Activated CD4-positive, alpha-beta T cell treated with anti-CD3 and anti-CD28 coated beads, Interleukin-2, amount 50 U/mL, for 4 hours (primary cell): ENCODE measurements at regions not wholly inside any gene's neighbourhood (a gene's known extent, or its start where the extent isn't known, plus 50 kb on each side); places are given as distances from the start of the nearest gene placed in this dataset.

ENCODE experiments used
- DNase-seq, 2 experiments: peaks; one replicate each; pipeline ENCODE4 v3.0.0-alpha.2; 2020

DNA sequence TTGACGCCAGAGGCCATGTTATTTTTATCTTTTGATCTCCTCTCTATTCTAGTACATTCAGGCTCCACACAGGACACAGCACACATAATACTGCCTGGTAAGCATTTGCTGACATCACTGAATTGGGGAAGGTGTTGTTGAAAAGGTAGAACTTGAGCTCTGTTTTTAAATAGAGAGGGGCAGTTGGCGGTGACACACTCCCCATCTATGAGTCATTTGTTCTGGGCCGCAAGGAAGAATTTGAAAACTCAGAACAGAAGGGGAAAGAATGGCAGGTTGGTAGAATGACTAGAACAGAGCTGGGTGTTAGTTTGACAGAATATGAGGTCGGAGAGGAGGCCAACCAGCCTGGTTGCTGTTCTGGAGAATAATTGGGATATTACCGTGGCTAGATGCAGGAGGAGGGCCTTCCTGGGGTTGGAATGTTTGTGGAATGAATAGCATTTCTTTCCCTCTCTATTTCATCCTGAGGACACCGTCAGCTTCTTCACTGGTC, 52.1 kb upstream of the ERRFI1 start:
- DNase-seq = no peak

DNA sequence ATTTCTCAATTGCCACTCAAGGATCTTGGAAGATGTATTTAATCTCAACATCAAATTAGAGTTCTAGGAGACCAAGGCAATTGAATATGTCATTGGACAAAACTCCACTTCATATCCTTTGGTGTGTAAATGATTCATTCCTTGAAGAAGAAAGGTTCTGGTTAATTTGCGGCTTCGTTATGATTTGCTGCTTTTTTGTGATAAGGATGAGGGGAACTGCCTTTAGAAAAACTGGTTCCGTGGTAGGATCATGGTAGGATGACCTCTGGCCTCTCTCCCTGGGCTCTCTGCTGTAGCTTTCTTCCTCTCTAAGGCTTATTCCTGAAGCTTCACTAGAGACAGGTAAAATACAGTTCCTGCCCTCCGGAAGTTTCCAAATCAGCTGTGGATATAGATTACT, 51.5 kb upstream of the ERRFI1 start:
- no peak for DNase-seq

DNA sequence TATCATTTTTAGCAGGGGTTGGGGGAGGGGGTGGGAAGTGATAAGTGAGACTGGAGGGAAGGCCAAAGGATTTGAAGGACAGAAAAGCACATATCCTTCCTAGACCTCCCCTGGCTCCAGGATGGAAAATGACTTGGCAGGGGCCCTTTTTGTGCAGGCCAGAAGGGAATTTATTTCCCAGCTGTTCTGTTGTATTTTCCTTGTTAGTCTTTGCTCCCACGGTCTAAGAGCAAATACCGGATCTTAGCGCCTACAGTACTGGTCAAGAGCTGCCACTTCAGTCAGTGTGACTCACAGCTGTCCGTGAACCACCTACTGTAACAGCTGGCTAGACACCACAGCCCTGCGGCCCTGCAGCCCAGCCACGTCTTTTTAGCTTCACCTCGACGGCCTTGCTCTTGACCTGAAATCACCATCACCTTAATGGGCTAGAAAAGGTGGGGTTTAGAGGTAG, 51.0 kb upstream of the ERRFI1 start:
- DNase-seq = no peak

DNA sequence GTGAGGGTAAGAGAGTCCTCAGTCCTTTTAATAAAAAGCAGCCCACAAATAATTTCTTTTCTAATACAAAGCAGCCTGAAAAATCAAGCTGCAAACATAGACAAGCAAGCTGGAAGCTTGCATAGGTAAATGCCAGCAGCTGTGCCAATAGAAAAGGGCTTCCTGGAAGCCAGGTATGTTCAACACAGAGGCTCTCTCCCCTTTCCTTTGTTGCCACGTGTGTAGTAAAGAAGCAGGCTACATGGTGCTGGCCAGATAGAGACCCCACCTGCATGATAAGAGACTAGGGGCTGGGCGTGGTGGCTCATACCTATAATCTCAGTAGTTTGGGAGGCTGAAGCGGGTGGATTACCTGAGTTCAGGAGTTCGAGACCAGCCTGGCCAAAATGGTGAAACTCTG, 50.1 kb upstream of the ERRFI1 start:
- no peak for DNase-seq
